WI38 (cell line): ENCODE measurements at regions not wholly inside any gene's neighbourhood (a gene's known extent, or its start where the extent isn't known, plus 50 kb on each side); places are given as distances from the start of the nearest gene placed in this dataset.

ENCODE experiments used
- H3K4me3 ChIP-seq: 2 replicates; pipeline ENCODE4 v1.5.1; 2011; ENCODE audit warnings: low read depth, mild to moderate bottlenecking, control low read depth, low read length
- CTCF ChIP-seq: IDR thresholded peaks from 2 replicates; pipeline ENCODE4 v1.5.1; 2012; ENCODE audit warnings: low read depth, mild to moderate bottlenecking, control low read depth, low read length

GRCh38 chr1:81471255-81471654 is 329.5 kb upstream of the ADGRL2 start:
- no peak overlapping the region for H3K4me3 ChIP-seq
- TF ChIP-seq CTCF, result no peak

- TF ChIP-seq CTCF, result no peak
- no peak overlapping the region for H3K4me3 ChIP-seq
These were observed 330.5 kb upstream of the ADGRL2 start for GRCh38 chr1:81470275-81470674.

- TF ChIP-seq CTCF, result no peak
- H3K4me3 ChIP-seq, result no peak overlapping the region
These were observed 333.4 kb upstream of the ADGRL2 start for GRCh38 chr1:81467383-81467782.

GRCh38 chr1:81466961-81467360 is 333.8 kb upstream of the ADGRL2 start:
- H3K4me3 ChIP-seq, result no peak overlapping the region
- no peak for TF ChIP-seq CTCF

- TF ChIP-seq CTCF, result no peak
- H3K4me3 ChIP-seq, result no peak overlapping the region
These were observed 336.5 kb upstream of the ADGRL2 start for GRCh38 chr1:81463936-81464837.

- TF ChIP-seq CTCF, result no peak
These were observed 341.7 kb upstream of the ADGRL2 start for GRCh38 chr1:81459043-81459442.

GRCh38 chr1:81458186-81458585 is 342.5 kb upstream of the ADGRL2 start:
- H3K4me3 ChIP-seq, result no peak overlapping the region
- TF ChIP-seq CTCF, result no peak

More at GRCh38 chr1:81459043-81459442, 341.7 kb upstream of the ADGRL2 start:
- no peak overlapping the region for H3K4me3 ChIP-seq
